ENCODE measurements at regions not wholly inside any gene's neighbourhood (a gene's known extent, or its start where the extent isn't known, plus 50 kb on each side); places are given as distances from the start of the nearest gene placed in this dataset.
A peak's percentile ranks its signal among the peaks of the same experiment; 100 is the strongest.

DNA sequence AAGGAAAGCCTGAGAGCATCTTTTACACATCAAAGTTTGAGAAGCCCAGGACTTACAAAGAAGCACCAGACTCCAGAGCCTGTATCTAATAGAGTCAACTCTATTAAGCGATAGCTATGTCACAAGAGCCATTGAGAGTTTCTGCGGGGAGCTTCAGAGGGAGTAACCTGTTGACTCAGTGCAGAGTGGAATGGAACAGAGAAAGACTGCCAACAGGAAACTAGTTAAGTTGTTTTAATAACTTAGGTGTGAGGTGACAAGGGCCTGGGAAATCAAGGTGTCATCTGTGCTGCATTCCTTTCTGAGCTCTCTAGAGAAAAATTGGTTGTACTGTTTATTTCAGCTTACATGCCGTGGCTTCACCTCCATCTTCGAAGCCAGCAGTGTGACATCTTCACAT lies 513.8 kb upstream of the POU3F3 start:
- no peak for DNase-seq

- DNase-seq, result no peak
These were observed 512.8 kb upstream of the POU3F3 start for GRCh38 chr2:104340879-104341828.

DNA sequence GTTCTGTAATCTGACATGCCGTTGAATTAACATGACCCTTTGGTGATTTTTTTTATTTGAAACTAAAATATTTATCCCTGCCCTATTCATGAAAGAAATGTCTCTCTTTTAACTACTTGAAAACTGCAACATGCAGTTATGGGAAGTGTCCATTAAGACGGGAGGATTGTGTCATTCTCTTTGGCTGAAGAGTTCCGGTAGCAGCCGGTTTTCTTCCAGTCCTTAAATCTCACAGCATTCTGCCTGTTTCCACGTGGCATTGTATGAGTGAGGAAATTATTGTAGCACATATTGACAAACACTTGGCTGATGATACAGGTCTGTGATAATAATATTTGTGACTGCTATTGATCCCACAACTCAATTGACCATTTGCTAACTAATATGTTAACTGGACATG lies 509.6 kb upstream of the POU3F3 start:
- DNase-seq, result no peak

- no peak for DNase-seq
These were observed 508.9 kb upstream of the POU3F3 start for GRCh38 chr2:104344985-104345384.

DNA sequence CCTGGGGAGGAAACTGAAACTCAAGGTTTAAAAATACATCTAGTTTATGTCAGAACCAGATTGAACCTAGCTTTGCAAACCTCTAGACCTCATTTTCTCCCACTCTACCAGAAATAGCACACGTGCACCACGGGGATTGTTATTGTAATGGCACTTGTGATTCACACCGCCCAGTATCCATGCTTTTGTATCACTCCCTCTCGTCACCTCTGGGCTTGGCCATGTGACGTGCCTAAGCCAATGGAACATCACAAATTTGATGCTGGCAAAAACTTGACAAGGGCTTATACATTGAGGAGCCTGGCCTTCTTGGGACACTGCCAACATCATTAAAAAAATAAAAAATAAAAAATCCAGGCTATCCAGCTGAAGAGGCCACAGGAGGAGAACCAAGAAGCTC lies 495.8 kb upstream of the POU3F3 start:
- DNase-seq, result no peak

GRCh38 chr2:104361414-104361813 lies 492.5 kb upstream of the POU3F3 start:
- no peak for DNase-seq

- no peak for DNase-seq
These were observed 485.8 kb upstream of the POU3F3 start for GRCh38 chr2:104368089-104368488.

- DNase-seq, result no peak
These were observed 482.7 kb upstream of the POU3F3 start for GRCh38 chr2:104371087-104371781.

- DNase-seq, result no peak
These were observed 478.7 kb upstream of the POU3F3 start for GRCh38 chr2:104375206-104375605.

- no peak for DNase-seq
These were observed 475.0 kb upstream of the POU3F3 start for GRCh38 chr2:104378853-104379374.

- no peak for DNase-seq
These were observed 469.0 kb upstream of the POU3F3 start for GRCh38 chr2:104384961-104385360.

GRCh38 chr2:104385743-104386142 lies 468.2 kb upstream of the POU3F3 start:
- no peak for DNase-seq

DNA sequence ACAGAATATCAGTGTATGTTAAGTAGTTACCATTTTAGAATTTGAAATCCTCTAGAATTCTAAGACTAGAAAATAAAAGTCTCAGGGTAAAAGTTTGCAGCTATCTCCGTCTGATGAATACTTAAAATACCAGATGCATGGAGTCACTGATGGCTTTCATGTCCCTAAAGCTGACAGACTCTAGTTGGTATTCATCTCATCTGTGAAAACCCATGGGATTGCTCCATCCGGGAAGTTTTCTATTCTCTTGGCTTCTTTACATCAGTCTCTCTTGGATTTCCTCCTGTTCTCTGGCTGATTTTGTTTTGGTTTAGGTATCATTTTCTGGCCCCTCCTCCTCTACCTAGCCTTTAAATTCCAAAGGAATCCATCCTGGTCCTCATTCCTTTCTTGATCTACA lies 465.6 kb upstream of the POU3F3 start:
- DNase-seq, result no peak

DNA sequence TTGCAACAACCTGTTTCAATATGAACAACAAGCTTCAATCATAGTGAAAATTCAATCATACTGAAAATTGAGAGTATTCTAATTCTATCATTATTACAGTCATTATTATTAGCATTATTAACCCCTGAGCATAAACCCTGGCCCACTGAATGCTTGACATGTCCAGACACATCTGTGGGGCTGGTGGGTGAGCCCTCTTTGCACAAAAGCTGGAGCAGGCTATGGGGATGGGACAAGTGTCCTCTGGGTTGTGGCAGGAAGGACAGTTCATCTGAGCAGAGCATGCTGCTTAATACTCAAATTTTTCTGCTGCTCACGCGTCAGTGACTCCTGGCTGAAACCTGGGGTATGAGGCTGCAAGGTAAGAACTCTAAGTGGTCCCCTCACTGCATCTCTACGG lies 451.1 kb upstream of the POU3F3 start:
- DNase-seq, result no peak

DNA sequence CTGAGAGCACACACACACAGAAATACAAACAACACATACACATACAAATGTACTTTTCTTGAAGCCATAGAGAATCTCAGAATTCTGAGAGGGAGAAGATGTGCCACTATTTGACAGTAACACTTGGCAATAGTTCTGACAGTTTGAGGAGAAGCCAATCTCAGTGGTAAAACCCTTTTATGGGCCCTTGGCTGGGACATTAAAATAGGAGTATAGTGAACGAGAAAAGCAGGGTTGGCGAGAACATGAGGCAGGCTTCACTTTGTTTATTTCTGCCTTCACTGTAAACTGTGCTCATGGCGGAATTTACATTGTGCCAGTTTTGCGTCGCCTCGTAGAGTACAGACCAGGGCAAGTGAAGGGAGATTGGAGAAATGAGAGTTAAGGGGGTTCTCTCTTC lies 449.4 kb upstream of the POU3F3 start:
- no peak for DNase-seq

DNA sequence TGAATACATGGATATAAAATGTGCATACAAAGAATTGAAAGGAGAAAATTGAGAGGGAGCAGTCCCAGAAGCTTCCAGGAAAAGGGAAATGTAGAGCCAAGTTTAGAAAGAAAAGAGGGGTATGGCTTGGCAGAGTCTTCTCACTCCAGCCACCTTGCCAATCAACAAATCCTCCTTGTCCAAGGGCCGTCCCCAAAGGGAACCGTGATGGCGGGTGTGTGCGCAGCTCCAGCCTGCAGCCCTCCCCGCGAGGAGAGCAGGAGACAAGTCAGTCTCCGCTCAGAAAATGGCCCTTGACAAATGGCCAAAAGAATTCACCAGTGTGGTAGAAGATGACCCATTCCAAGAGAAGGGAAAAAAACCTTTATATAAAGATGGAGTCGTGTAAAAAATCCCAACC lies 448.3 kb upstream of the POU3F3 start:
- no peak for DNase-seq

DNA sequence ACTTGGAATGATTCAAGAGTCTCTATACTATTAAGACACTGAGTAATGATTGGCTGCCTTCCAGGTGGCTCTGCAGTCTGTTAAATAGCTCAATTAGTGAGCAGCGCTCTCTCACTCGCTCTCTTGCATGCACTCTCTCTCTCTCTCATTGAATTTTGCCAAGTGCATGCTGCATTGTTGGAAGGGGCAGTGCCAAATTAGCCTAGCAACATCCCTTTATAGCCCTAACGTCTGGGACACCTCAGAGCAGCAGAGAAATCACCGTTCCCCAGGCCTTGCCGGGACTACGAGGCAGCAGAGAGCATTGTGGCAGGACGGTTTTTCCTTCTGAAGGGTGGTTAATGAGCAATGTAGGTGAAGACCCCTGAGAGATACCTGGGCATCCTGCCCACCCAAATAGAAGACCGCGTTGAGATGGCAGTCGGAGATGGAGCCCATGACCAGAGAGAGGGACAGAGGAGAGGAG lies 447.6 kb upstream of the POU3F3 start:
- DNase-seq, result no peak

DNA sequence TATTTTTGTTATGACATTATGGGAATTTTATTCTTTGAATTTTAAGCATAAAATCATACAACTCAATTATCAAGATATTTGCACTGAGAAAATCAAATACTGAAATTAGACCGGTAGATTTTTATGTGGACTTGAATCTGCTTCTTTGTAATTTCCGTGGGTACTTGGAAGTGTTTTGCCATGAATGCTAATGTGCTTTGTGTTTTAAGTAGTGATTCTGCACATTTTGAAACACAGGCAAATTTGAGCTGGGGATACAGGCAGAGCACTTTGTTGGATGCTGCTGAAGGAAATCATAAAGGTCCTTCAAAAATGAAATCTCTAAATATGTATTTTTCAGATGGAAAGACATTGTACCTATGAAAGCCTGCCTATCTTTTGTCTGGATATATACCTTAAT lies 446.3 kb upstream of the POU3F3 start:
- no peak for DNase-seq

DNA sequence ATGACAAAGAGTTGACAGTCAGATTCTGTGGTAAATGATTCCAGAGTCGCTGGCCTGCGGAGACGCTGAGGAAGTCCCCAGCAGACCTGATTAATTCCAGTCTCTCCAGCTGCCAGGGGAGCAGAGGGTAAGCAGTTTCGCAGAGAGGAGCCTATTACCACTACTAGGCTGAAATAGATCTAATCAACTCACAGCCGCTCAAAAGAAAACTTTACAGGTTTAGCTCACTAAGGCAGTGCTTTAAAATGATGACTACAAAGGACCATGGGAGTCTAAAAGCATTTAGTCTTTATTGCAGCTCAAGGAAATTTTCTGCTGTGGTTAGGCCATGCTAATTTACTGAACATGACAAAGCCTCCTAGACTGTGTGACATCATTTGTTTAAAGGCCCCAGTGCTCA lies 445.6 kb upstream of the POU3F3 start:
- no peak for DNase-seq

DNA sequence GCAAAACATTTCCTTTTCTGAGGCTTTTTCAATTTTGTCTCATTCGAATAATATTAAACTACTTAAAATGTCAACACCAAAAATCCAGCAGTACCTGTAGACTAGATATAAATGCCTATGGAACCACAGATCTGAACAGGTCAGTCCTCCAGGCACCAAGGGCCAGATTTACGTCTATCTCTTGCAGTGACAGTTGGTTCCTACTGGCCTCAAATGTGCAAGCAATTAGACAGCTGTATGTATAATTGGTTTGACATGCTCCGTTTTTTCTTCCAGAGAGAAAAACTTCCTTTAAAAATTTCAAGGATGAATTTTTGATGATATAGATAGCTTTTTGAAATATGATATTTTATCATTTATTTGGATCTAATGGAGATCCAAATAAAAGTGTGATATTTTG lies 443.8 kb upstream of the POU3F3 start:
- DNase-seq, result no peak

DNA sequence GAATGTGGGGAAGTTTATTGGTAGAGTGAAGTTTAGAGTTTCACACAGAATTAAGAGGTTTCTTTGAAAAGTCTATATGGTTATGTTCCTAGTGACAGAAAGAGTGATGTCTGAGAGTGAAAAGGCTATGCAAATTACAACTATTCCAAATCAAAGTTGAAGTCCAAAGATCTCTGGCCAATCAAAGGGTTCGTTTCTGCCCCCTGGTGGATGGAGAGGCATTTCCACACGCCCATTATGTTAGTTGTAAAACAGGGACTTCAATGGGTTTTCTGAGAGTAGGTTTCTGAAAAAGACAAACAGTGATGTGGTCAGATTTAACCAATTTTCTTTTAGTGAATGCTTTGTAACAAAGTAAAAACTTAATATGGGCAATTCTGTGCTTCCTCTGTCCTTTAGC lies 441.5 kb upstream of the POU3F3 start:
- DNase-seq, result peak; percentile 54

DNA sequence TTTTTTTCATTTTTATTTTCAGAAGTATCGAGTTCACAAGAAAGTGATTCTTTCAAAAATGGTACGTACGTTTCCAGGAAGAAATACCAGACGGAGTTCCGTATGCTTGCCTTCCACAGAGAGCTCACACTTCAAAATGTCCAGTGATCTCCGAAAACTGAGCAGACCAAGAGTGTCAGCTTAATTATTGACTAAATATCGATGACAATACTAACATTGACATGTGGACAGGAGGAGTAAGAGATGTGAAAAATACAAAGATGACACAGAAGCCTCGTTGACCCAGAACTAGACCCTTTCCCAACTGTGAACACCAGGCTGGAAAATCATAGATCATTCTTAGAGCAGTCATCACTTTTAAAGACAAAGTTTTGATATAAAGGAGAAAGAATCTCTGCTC lies 440.0 kb upstream of the POU3F3 start:
- DNase-seq, result no peak

DNA sequence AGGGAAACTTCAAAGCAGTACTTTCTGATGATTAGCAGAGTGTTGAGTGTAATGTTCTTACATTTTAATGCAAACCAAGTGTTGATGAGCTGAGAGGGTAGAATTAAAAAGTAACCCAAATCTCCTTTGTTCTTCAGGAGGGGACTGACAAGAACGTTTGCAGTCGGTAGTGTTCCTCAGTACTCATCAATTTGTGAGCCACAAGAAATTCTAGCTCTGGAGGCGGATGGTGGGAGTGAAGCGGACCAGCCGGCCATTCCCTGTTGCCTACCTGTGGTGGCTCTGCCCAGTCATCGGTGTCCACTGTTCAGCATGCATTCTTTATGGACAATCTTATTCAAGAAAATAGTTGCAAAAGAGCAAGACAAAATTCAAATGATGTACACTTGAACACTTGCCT lies 438.6 kb upstream of the POU3F3 start:
- no peak for DNase-seq
